ENCODE measurements at regions not wholly inside any gene's neighbourhood (a gene's known extent, or its start where the extent isn't known, plus 50 kb on each side); places are given as distances from the start of the nearest gene placed in this dataset.
"Not testable (repeated sequence)": the region's sequence is repeated elsewhere in the genome, so short reads cannot be mapped to it uniquely, and the experiment has no call there.

DNA sequence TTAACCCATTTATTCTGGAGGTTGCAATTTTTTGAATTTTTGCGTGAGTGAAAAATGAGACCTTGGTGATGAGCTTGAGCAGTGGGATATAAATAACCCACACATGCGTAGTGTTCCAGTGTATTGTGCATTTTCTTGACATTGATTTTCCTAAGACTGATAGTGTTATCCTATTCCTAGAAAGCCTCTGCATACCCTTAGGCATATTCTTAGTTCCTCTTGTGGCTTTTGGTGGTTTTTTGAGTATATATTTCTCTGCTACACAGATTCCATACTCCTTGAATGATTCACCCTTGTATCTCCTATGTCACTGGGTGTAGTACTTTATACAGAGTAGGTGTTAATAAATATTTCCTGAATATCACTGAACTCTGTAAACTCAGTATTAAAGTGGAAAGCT, 363.4 kb upstream of the PDE3A start:
- TF ChIP-seq L3MBTL2 (conservative IDR thresholded peaks at IDR 0.05) (no peak), TARDBP (IDR thresholded peaks at IDR 0.05) (no peak), ARNT (IDR thresholded peaks at IDR 0.05) (no peak), CTBP1 (IDR thresholded peaks at IDR 0.05; ENCODE audit: borderline replicate concordance) (no peak), SP1 (IDR thresholded peaks at IDR 0.05) (no peak), FOXM1 (IDR thresholded peaks at IDR 0.05; ENCODE audit: borderline replicate concordance) (no peak), ZNF384 (IDR thresholded peaks at IDR 0.05) (no peak), ELF4 (IDR thresholded peaks at IDR 0.05) (no peak), HDGF (IDR thresholded peaks at IDR 0.05; ENCODE audit: borderline replicate concordance) (no peak), LEF1 (IDR thresholded peaks at IDR 0.05; ENCODE audit: borderline replicate concordance) (no peak), FOXA1 (IDR thresholded peaks at IDR 0.05) (no peak), NFRKB (IDR thresholded peaks at IDR 0.05) (no peak), FOXK2 (IDR thresholded peaks at IDR 0.05) (no peak), BHLHE40 (IDR thresholded peaks at IDR 0.05; ENCODE audit: borderline replicate concordance) (no peak), SUZ12 (IDR thresholded peaks at IDR 0.05) (no peak)
- TF ChIP-seq, protein P1, sequence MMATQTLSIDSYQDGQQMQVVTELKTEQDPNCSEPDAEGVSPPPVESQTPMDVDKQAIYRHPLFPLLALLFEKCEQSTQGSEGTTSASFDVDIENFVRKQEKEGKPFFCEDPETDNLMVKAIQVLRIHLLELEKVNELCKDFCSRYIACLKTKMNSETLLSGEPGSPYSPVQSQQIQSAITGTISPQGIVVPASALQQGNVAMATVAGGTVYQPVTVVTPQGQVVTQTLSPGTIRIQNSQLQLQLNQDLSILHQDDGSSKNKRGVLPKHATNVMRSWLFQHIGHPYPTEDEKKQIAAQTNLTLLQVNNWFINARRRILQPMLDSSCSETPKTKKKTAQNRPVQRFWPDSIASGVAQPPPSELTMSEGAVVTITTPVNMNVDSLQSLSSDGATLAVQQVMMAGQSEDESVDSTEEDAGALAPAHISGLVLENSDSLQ (IDR thresholded peaks at IDR 0.05) = no peak
- ChIA-PET POLR2A (no interaction called here), CTCF (no interaction called here)

GRCh38 chr12:20006871-20007730, 361.2 kb upstream of the PDE3A start:
- TF ChIP-seq SUZ12 (IDR thresholded peaks at IDR 0.05) (no peak), HDGF (IDR thresholded peaks at IDR 0.05; ENCODE audit: borderline replicate concordance) (no peak), ARNT (IDR thresholded peaks at IDR 0.05) (no peak), BHLHE40 (IDR thresholded peaks at IDR 0.05; ENCODE audit: borderline replicate concordance) (no peak), LEF1 (IDR thresholded peaks at IDR 0.05; ENCODE audit: borderline replicate concordance) (no peak), SP1 (IDR thresholded peaks at IDR 0.05) (no peak), NFRKB (IDR thresholded peaks at IDR 0.05) (no peak), FOXM1 (IDR thresholded peaks at IDR 0.05; ENCODE audit: borderline replicate concordance) (no peak)
- POLR2A ChIA-PET = no interaction called here
- DNase-seq (ENCODE audit: extremely low spot score) = no peak
- CTCF ChIA-PET = interaction anchor here (0.5 kb wide), 1 partner anchor 96 kb away, joined by 7 read pairs; no protein-coding TSS in a partner anchor

More for the DNA sequence above, 363.4 kb upstream of the PDE3A start:
- DNase-seq (ENCODE audit: extremely low spot score) = no peak

GRCh38 chr12:20009965-20010364, 358.4 kb upstream of the PDE3A start:
- DNase-seq (ENCODE audit: extremely low spot score); CTCF ChIA-PET; POLR2A ChIA-PET: not testable (repeated sequence)

DNA sequence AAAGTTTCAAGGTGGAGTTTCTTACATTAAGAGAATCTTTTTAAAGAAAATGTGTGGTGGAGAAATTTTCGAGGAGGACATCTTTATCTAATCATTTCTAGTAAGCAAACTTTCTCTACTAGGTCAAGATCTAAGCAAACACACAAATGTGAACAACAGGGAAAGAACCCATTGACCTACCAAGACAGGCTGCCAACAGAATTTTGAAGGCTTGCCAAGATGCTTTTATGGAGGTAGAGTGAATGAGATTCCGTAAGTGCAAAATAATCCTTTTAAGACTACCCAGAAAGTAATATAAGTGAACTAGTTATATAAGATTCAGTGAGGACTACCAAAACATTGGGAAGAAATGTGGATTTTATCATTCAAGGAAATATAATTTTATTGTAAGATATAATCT, 357.1 kb upstream of the PDE3A start:
- POLR2A ChIA-PET = no interaction called here
- no peak for DNase-seq (ENCODE audit: extremely low spot score)
- CTCF ChIA-PET = no interaction called here
- TF ChIP-seq L3MBTL2 (conservative IDR thresholded peaks at IDR 0.05) (no peak), NFRKB (IDR thresholded peaks at IDR 0.05) (no peak), SUZ12 (IDR thresholded peaks at IDR 0.05) (no peak), SP1 (IDR thresholded peaks at IDR 0.05) (no peak), HDGF (IDR thresholded peaks at IDR 0.05; ENCODE audit: borderline replicate concordance) (no peak)

GRCh38 chr12:20017802-20018201, 350.5 kb upstream of the PDE3A start:
- TF ChIP-seq FOXA1 (IDR thresholded peaks at IDR 0.05) (no peak), ZNF384 (IDR thresholded peaks at IDR 0.05) (no peak), ELF4 (IDR thresholded peaks at IDR 0.05) (no peak), BHLHE40 (IDR thresholded peaks at IDR 0.05; ENCODE audit: borderline replicate concordance) (no peak), LEF1 (IDR thresholded peaks at IDR 0.05; ENCODE audit: borderline replicate concordance) (no peak), ARNT (IDR thresholded peaks at IDR 0.05) (no peak), FOXM1 (IDR thresholded peaks at IDR 0.05; ENCODE audit: borderline replicate concordance) (no peak), SP1 (IDR thresholded peaks at IDR 0.05) (no peak), NFRKB (IDR thresholded peaks at IDR 0.05) (no peak)
- TF ChIP-seq, protein P1 (IDR thresholded peaks at IDR 0.05) = no peak
- DNase-seq (ENCODE audit: extremely low spot score) = no peak
- POLR2A ChIA-PET = no interaction called here
- CTCF ChIA-PET = no interaction called here

DNA sequence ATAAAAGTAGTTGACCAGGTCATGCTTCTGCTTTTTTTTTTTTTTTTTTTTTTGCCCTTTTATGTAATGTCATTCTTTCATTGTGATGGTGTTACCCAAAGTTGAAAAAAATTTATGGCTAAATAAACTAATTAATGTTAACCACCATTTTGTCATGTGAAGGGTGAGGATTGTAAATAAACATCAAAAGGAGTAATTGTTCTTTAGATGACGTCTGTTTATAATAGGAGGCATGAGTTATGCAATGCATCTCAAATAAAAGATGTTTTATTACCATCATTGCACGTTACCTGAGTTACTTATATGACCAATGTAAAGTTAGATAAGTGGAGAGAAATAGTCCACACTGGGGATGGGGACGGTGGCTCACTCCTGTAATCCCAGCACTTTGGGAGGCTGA, 349.9 kb upstream of the PDE3A start:
- no peak for TF ChIP-seq FOXK2 (IDR thresholded peaks at IDR 0.05)
- no peak for TF ChIP-seq ZNF384 (IDR thresholded peaks at IDR 0.05)
- TF ChIP-seq SUZ12 (IDR thresholded peaks at IDR 0.05) = no peak
- no peak for TF ChIP-seq ARNT (IDR thresholded peaks at IDR 0.05)
- no peak for TF ChIP-seq NFRKB (IDR thresholded peaks at IDR 0.05)
- TF ChIP-seq, protein P1 (IDR thresholded peaks at IDR 0.05) = no peak
- TF ChIP-seq TARDBP (IDR thresholded peaks at IDR 0.05) = no peak
- TF ChIP-seq FOXA1 (IDR thresholded peaks at IDR 0.05) = no peak
- DNase-seq (ENCODE audit: extremely low spot score) = no peak
- ChIA-PET POLR2A (no interaction called here), CTCF (no interaction called here)

GRCh38 chr12:20024194-20024593, 344.1 kb upstream of the PDE3A start:
- DNase-seq (ENCODE audit: extremely low spot score) = no peak
- ChIA-PET POLR2A (no interaction called here), CTCF (no interaction called here)
- TF ChIP-seq BHLHE40 (IDR thresholded peaks at IDR 0.05; ENCODE audit: borderline replicate concordance) = no peak
- TF ChIP-seq HDGF (IDR thresholded peaks at IDR 0.05; ENCODE audit: borderline replicate concordance) = no peak
- TF ChIP-seq ZNF384 (IDR thresholded peaks at IDR 0.05) = no peak
- TF ChIP-seq NFRKB (IDR thresholded peaks at IDR 0.05) = no peak
- TF ChIP-seq, protein P1 (IDR thresholded peaks at IDR 0.05) = no peak
- TF ChIP-seq ARNT (IDR thresholded peaks at IDR 0.05) = no peak
- no peak for TF ChIP-seq FOXM1 (IDR thresholded peaks at IDR 0.05; ENCODE audit: borderline replicate concordance)
- TF ChIP-seq SP1 (IDR thresholded peaks at IDR 0.05) = no peak
- no peak for TF ChIP-seq TARDBP (IDR thresholded peaks at IDR 0.05)
- no peak for TF ChIP-seq SUZ12 (IDR thresholded peaks at IDR 0.05)
- TF ChIP-seq FOXA1 (IDR thresholded peaks at IDR 0.05) = no peak
- no peak for TF ChIP-seq L3MBTL2 (conservative IDR thresholded peaks at IDR 0.05)
- TF ChIP-seq FOXK2 (IDR thresholded peaks at IDR 0.05) = no peak
- TF ChIP-seq LEF1 (IDR thresholded peaks at IDR 0.05; ENCODE audit: borderline replicate concordance) = no peak
- no peak for TF ChIP-seq CTBP1 (IDR thresholded peaks at IDR 0.05; ENCODE audit: borderline replicate concordance)
- TF ChIP-seq ELF4 (IDR thresholded peaks at IDR 0.05) = no peak

Data from HEK293T (cell line).